ENCODE measurements at regions not wholly inside any gene's neighbourhood (a gene's known extent, or its start where the extent isn't known, plus 50 kb on each side); places are given as distances from the start of the nearest gene placed in this dataset.

GRCh38 chr5:124182133-124182532 lies 564.3 kb downstream of the ZNF608 start:
- TF ChIP-seq ARNTL (CRISPR knock-in tag; IDR thresholded peaks at IDR 0.05; ENCODE audit: borderline replicate concordance, low read depth) (no peak), ZNF565 (CRISPR knock-in tag; conservative IDR thresholded peaks at IDR 0.05; ENCODE audit: low read depth) (no peak), TCF4 (CRISPR knock-in tag; IDR thresholded peaks at IDR 0.05; ENCODE audit: borderline replicate concordance) (no peak), SNAI2 (CRISPR knock-in tag; IDR thresholded peaks at IDR 0.05) (no peak), GLIS3 (CRISPR knock-in tag; IDR thresholded peaks at IDR 0.05) (no peak), RARB (CRISPR knock-in tag; IDR thresholded peaks at IDR 0.05) (no peak), ZFP3 (CRISPR knock-in tag; IDR thresholded peaks at IDR 0.05) (no peak)
- TF ChIP-seq, protein P1, sequence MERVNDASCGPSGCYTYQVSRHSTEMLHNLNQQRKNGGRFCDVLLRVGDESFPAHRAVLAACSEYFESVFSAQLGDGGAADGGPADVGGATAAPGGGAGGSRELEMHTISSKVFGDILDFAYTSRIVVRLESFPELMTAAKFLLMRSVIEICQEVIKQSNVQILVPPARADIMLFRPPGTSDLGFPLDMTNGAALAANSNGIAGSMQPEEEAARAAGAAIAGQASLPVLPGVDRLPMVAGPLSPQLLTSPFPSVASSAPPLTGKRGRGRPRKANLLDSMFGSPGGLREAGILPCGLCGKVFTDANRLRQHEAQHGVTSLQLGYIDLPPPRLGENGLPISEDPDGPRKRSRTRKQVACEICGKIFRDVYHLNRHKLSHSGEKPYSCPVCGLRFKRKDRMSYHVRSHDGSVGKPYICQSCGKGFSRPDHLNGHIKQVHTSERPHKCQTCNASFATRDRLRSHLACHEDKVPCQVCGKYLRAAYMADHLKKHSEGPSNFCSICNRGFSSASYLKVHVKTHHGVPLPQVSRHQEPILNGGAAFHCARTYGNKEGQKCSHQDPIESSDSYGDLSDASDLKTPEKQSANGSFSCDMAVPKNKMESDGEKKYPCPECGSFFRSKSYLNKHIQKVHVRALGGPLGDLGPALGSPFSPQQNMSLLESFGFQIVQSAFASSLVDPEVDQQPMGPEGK (CRISPR knock-in tag; IDR thresholded peaks at IDR 0.05; ENCODE audit: borderline replicate concordance) = no peak
- TF ChIP-seq, protein P2, sequence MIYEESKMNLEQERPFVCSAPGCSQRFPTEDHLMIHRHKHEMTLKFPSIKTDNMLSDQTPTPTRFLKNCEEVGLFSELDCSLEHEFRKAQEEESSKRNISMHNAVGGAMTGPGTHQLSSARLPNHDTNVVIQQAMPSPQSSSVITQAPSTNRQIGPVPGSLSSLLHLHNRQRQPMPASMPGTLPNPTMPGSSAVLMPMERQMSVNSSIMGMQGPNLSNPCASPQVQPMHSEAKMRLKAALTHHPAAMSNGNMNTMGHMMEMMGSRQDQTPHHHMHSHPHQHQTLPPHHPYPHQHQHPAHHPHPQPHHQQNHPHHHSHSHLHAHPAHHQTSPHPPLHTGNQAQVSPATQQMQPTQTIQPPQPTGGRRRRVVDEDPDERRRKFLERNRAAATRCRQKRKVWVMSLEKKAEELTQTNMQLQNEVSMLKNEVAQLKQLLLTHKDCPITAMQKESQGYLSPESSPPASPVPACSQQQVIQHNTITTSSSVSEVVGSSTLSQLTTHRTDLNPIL (CRISPR knock-in tag; IDR thresholded peaks at IDR 0.05; ENCODE audit: low read depth) = no peak
